Stomach (tissue), 4 donors: ENCODE measurements at regions not wholly inside any gene's neighbourhood (a gene's known extent, or its start where the extent isn't known, plus 50 kb on each side); places are given as distances from the start of the nearest gene placed in this dataset.

ENCODE experiments used
- POLR2A ChIP-seq, 4 donors: fragments of 450-650 bp; IDR thresholded peaks; one replicate each; pipeline ENCODE4 v1.6.1; 2016; ENCODE audit warnings: antibody characterized with exemption in 4 of 4, control low read depth in 2 of 4, mild to moderate bottlenecking in 1 of 4, moderate library complexity in 1 of 4
- TF ChIP-seq, protein P1 (sequence below), 7 experiments: fragments of 450-650 bp in 4 of 7; fragments of 200-600 bp in 3 of 7; sonication (generic) in 3 of 7; IDR thresholded peaks; one replicate each; pipeline ENCODE4 v1.5.1; 2016 to 2019; ENCODE audit warnings: antibody characterized with exemption in 7 of 7, control low read depth in 2 of 7, mild to moderate bottlenecking in 1 of 7

DNA sequence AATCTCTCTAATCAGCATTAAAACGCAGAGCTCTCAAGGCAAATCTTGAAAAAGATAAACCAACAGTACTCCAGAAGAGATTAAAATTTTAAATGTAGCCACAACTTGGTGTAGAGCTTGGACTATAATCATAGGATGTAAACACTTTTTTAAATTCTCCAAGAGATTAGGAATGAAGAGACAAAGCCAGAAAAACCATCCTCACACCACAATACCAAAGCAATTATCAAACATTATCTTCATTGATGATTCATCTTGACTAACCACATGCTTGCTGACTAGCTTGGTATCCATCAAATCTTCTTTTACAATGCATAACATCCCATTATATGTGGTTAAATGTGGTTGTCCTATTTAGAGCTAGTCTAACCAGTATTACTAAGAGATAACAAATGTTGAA lies 815.1 kb downstream of the TLE1 start:
- TF ChIP-seq, protein P1, sequence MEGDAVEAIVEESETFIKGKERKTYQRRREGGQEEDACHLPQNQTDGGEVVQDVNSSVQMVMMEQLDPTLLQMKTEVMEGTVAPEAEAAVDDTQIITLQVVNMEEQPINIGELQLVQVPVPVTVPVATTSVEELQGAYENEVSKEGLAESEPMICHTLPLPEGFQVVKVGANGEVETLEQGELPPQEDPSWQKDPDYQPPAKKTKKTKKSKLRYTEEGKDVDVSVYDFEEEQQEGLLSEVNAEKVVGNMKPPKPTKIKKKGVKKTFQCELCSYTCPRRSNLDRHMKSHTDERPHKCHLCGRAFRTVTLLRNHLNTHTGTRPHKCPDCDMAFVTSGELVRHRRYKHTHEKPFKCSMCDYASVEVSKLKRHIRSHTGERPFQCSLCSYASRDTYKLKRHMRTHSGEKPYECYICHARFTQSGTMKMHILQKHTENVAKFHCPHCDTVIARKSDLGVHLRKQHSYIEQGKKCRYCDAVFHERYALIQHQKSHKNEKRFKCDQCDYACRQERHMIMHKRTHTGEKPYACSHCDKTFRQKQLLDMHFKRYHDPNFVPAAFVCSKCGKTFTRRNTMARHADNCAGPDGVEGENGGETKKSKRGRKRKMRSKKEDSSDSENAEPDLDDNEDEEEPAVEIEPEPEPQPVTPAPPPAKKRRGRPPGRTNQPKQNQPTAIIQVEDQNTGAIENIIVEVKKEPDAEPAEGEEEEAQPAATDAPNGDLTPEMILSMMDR (IDR thresholded peaks at IDR 0.05), result no peak
- no peak for TF ChIP-seq POLR2A (IDR thresholded peaks at IDR 0.05)
